Erythroblast (primary cell): ENCODE measurements at regions not wholly inside any gene's neighbourhood (a gene's known extent, or its start where the extent isn't known, plus 50 kb on each side); places are given as distances from the start of the nearest gene placed in this dataset.

Source experiments
- GATA1 ChIP-seq: IDR thresholded peaks from 2 replicates; pipeline ENCODE4 v1.6.1; 2011; ENCODE audit warnings: low read depth, mild to moderate bottlenecking, control low read depth, low read length, moderate library complexity
- POLR2A ChIP-seq: IDR thresholded peaks from 2 replicates; pipeline ENCODE4 v1.6.1; 2011; ENCODE audit warnings: mild to moderate bottlenecking, low read length

DNA sequence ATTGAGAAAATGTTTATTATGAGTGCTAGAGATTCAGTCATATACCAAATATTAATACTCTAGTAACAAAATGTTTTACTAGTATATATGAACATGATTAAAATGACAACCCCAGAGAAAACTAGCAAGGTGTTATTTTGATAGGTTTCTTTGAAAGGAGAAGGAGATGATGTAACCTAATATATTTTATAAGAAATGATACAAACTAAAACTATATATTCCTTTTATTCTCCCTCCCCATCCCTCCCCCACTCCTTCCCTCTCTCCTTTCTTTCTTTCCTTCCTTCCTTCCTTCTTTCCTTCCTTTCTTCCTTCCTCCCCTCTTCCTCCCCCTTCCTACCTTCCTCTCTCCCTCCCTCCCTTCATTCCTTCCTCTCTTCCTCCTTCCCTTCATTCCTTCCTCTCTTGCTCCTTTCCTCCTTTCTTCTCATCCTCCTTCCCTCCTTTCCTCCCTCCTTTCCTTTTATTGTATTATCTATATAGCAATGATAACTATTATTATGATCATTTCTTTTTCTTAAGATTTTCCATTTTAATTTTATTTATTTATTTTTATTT lies 215.3 kb upstream of the MEF2C start:
- TF ChIP-seq POLR2A (no peak), GATA1 (no peak)
